GM23338 (cell line): ENCODE measurements at regions not wholly inside any gene's neighbourhood (a gene's known extent, or its start where the extent isn't known, plus 50 kb on each side); places are given as distances from the start of the nearest gene placed in this dataset.

Experiments
- CTCF ChIP-seq, 2 experiments: fragments of 200-600 bp in 1 of 2; sonication (generic) in 1 of 2; conservative IDR thresholded peaks; 2 replicates each; pipeline versions ENCODE4 v1.5.1 to v1.6.1; 2016 to 2017; ENCODE audit warnings: antibody characterized with exemption in 2 of 2, low read depth in 2 of 2, mild to moderate bottlenecking in 2 of 2, moderate library complexity in 1 of 2
- EZH2 ChIP-seq: fragments of 200-600 bp; sonication (generic); IDR thresholded peaks from one replicate; pipeline ENCODE4 v1.8.0; 2017; ENCODE audit warnings: antibody characterized with exemption, mild to moderate bottlenecking, low read depth; ENCODE audit not compliant: unreplicated experiment
- EZH2phosphoT487 ChIP-seq: fragments of 200-600 bp; sonication (generic); IDR thresholded peaks from one replicate; pipeline ENCODE4 v1.8.1; 2018; ENCODE audit warnings: antibody characterized with exemption; ENCODE audit not compliant: unreplicated experiment
- JUNB ChIP-seq: IDR thresholded peaks from one replicate; pipeline ENCODE4 v1.6.1; 2016; ENCODE audit warnings: antibody characterized with exemption; ENCODE audit not compliant: unreplicated experiment
- NANOG ChIP-seq: IDR thresholded peaks from 2 replicates; pipeline ENCODE4 v1.6.1; 2016; ENCODE audit warnings: antibody characterized with exemption, borderline replicate concordance
- POLR2AphosphoS5 ChIP-seq: IDR thresholded peaks from 2 replicates; pipeline ENCODE4 v1.6.1; 2016; ENCODE audit warnings: antibody characterized with exemption, low read depth
- ZNF114 ChIP-seq: fragments of 250-450 bp; sonication (Bioruptor Pico); IDR thresholded peaks from 2 replicates; pipeline ENCODE4 v1.5.0; 2020; ENCODE audit warnings: mild to moderate bottlenecking, moderate library complexity
- TF ChIP-seq, protein P1 (sequence below): IDR thresholded peaks from 2 replicates; pipeline ENCODE4 v1.6.1; 2016; ENCODE audit warnings: antibody characterized with exemption
- TF ChIP-seq, protein P2 (sequence below): IDR thresholded peaks from one replicate; pipeline ENCODE4 v1.6.1; 2018; ENCODE audit warnings: antibody characterized with exemption; ENCODE audit not compliant: unreplicated experiment
- TF ChIP-seq, protein P3 (sequence below): fragments of 250-450 bp; sonication (Bioruptor Pico); IDR thresholded peaks from 2 replicates; pipeline ENCODE4 v1.5.0; 2020; ENCODE audit warnings: mild to moderate bottlenecking, moderate library complexity

GRCh38 chr1:80075351-80075750, 1068.8 kb upstream of the ADGRL4 start:
- TF ChIP-seq CTCF (conservative IDR thresholded peaks at IDR 0.05; ENCODE audit: low read depth in 2 of 2) (no peak), EZH2 (no peak), ZNF114 (CRISPR knock-in tag) (no peak), JUNB (no peak), POLR2AphosphoS5 (no peak), EZH2phosphoT487 (no peak), NANOG (no peak)
- TF ChIP-seq, protein P1, sequence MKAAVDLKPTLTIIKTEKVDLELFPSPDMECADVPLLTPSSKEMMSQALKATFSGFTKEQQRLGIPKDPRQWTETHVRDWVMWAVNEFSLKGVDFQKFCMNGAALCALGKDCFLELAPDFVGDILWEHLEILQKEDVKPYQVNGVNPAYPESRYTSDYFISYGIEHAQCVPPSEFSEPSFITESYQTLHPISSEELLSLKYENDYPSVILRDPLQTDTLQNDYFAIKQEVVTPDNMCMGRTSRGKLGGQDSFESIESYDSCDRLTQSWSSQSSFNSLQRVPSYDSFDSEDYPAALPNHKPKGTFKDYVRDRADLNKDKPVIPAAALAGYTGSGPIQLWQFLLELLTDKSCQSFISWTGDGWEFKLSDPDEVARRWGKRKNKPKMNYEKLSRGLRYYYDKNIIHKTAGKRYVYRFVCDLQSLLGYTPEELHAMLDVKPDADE: no peak
- TF ChIP-seq, protein P2, sequence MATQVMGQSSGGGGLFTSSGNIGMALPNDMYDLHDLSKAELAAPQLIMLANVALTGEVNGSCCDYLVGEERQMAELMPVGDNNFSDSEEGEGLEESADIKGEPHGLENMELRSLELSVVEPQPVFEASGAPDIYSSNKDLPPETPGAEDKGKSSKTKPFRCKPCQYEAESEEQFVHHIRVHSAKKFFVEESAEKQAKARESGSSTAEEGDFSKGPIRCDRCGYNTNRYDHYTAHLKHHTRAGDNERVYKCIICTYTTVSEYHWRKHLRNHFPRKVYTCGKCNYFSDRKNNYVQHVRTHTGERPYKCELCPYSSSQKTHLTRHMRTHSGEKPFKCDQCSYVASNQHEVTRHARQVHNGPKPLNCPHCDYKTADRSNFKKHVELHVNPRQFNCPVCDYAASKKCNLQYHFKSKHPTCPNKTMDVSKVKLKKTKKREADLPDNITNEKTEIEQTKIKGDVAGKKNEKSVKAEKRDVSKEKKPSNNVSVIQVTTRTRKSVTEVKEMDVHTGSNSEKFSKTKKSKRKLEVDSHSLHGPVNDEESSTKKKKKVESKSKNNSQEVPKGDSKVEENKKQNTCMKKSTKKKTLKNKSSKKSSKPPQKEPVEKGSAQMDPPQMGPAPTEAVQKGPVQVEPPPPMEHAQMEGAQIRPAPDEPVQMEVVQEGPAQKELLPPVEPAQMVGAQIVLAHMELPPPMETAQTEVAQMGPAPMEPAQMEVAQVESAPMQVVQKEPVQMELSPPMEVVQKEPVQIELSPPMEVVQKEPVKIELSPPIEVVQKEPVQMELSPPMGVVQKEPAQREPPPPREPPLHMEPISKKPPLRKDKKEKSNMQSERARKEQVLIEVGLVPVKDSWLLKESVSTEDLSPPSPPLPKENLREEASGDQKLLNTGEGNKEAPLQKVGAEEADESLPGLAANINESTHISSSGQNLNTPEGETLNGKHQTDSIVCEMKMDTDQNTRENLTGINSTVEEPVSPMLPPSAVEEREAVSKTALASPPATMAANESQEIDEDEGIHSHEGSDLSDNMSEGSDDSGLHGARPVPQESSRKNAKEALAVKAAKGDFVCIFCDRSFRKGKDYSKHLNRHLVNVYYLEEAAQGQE: no peak
- TF ChIP-seq, protein P3, sequence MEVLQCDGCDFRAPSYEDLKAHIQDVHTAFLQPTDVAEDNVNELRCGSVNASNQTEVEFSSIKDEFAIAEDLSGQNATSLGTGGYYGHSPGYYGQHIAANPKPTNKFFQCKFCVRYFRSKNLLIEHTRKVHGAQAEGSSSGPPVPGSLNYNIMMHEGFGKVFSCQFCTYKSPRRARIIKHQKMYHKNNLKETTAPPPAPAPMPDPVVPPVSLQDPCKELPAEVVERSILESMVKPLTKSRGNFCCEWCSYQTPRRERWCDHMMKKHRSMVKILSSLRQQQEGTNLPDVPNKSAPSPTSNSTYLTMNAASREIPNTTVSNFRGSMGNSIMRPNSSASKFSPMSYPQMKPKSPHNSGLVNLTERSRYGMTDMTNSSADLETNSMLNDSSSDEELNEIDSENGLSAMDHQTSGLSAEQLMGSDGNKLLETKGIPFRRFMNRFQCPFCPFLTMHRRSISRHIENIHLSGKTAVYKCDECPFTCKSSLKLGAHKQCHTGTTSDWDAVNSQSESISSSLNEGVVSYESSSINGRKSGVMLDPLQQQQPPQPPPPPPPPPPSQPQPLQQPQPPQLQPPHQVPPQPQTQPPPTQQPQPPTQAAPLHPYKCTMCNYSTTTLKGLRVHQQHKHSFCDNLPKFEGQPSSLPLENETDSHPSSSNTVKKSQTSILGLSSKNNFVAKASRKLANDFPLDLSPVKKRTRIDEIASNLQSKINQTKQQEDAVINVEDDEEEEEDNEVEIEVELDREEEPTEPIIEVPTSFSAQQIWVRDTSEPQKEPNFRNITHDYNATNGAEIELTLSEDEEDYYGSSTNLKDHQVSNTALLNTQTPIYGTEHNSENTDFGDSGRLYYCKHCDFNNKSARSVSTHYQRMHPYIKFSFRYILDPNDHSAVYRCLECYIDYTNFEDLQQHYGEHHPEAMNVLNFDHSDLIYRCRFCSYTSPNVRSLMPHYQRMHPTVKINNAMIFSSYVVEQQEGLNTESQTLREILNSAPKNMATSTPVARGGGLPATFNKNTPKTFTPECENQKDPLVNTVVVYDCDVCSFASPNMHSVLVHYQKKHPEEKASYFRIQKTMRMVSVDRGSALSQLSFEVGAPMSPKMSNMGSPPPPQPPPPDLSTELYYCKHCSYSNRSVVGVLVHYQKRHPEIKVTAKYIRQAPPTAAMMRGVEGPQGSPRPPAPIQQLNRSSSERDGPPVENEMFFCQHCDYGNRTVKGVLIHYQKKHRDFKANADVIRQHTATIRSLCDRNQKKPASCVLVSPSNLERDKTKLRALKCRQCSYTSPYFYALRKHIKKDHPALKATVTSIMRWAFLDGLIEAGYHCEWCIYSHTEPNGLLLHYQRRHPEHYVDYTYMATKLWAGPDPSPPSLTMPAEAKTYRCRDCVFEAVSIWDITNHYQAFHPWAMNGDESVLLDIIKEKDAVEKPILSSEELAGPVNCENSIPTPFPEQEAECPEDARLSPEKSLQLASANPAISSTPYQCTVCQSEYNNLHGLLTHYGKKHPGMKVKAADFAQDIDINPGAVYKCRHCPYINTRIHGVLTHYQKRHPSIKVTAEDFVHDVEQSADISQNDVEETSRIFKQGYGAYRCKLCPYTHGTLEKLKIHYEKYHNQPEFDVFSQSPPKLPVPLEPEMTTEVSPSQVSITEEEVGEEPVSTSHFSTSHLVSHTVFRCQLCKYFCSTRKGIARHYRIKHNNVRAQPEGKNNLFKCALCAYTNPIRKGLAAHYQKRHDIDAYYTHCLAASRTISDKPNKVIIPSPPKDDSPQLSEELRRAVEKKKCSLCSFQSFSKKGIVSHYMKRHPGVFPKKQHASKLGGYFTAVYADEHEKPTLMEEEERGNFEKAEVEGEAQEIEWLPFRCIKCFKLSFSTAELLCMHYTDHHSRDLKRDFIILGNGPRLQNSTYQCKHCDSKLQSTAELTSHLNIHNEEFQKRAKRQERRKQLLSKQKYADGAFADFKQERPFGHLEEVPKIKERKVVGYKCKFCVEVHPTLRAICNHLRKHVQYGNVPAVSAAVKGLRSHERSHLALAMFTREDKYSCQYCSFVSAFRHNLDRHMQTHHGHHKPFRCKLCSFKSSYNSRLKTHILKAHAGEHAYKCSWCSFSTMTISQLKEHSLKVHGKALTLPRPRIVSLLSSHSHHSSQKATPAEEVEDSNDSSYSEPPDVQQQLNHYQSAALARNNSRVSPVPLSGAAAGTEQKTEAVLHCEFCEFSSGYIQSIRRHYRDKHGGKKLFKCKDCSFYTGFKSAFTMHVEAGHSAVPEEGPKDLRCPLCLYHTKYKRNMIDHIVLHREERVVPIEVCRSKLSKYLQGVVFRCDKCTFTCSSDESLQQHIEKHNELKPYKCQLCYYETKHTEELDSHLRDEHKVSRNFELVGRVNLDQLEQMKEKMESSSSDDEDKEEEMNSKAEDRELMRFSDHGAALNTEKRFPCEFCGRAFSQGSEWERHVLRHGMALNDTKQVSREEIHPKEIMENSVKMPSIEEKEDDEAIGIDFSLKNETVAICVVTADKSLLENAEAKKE: no peak
